Spleen (tissue), 11 donors: ENCODE measurements at regions not wholly inside any gene's neighbourhood (a gene's known extent, or its start where the extent isn't known, plus 50 kb on each side); places are given as distances from the start of the nearest gene placed in this dataset.

Experiments used
- DNase-seq: peaks from one replicate; pipeline ENCODE4 v3.0.0-alpha.2; 2020
- H3K27ac ChIP-seq, 8 donors: fragments of 200-600 bp; sonication (generic) in 7 of 8; 1 replicate in 4 of 8; 2 replicates in 4 of 8; pipeline versions ENCODE4 v1.5.0 to v1.8.0; 2016 to 2021; ENCODE audit warnings: inconsistent platforms in 4 of 8, mild to moderate bottlenecking in 4 of 8, moderate library complexity in 1 of 8
- H3K27me3 ChIP-seq, 7 donors: fragments of 200-600 bp; sonication (generic) in 6 of 7; replicated peaks in 1 of 7; 1 replicate in 4 of 7; 2 replicates in 3 of 7; pipeline versions ENCODE4 v1.5.0 to v1.8.0; 2016 to 2021; ENCODE audit warnings: inconsistent platforms in 3 of 7, mild to moderate bottlenecking in 1 of 7
- H3K36me3 ChIP-seq, 6 donors: fragments of 200-600 bp; sonication (generic) in 5 of 6; 1 replicate in 4 of 6; 2 replicates in 2 of 6; pipeline versions ENCODE4 v1.5.0 to v1.8.0; 2016 to 2021; ENCODE audit warnings: inconsistent platforms in 2 of 6
- H3K4me1 ChIP-seq, 6 donors: fragments of 200-600 bp; sonication (generic) in 5 of 6; 1 replicate in 3 of 6; 2 replicates in 3 of 6; pipeline versions ENCODE4 v1.5.0 to v1.8.0; 2016 to 2021; ENCODE audit warnings: inconsistent platforms in 3 of 6
- H3K4me3 ChIP-seq, 8 donors: fragments of 200-600 bp; sonication (generic) in 7 of 8; 1 replicate in 4 of 8; 2 replicates in 4 of 8; pipeline versions ENCODE4 v1.5.0 to v1.8.0; 2016 to 2021; ENCODE audit warnings: inconsistent platforms in 4 of 8, mild to moderate bottlenecking in 4 of 8, moderate library complexity in 2 of 8
- H3K9me3 ChIP-seq, 8 donors: fragments of 200-600 bp; sonication (generic) in 7 of 8; 1 replicate in 4 of 8; 2 replicates in 4 of 8; pipeline versions ENCODE4 v1.5.0 to v1.8.0; 2016 to 2021; ENCODE audit warnings: inconsistent platforms in 4 of 8
- POLR2A ChIP-seq, 3 donors: fragments of 450-650 bp; IDR thresholded peaks; one replicate each; pipeline ENCODE4 v1.5.1; 2017; ENCODE audit warnings: antibody characterized with exemption in 3 of 3, mild to moderate bottlenecking in 1 of 3
- POLR2AphosphoS5 ChIP-seq, 3 donors: sonication (generic); formaldehyde crosslinking; IDR thresholded peaks; one replicate each; pipeline ENCODE4 v1.5.1; 2017; ENCODE audit warnings: antibody characterized with exemption in 3 of 3
- WGBS, 5 donors: extraction: QIAGEN DNeasy Blood & Tissue Kit in 3 of 5; methylation state at CpG; one replicate each; pipeline versions ENCODE4 v1.1.5 to v1.1.7; 2013 to 2018; 5-methylcytosine and 5-hydroxymethylcytosine counted together
- intact Hi-C: fragments of 100-400 bp; cut with DNase I; formaldehyde crosslinking; loops from one replicate; pipeline ENCODE4 v1.15.0; 2023; ENCODE audit warnings: low total_unique reads
- TF ChIP-seq, protein P1 (sequence below), 11 experiments: fragments of 200-600 bp in 7 of 11; fragments of 450-650 bp in 4 of 11; sonication (generic) in 4 of 11; IDR thresholded peaks in 8 of 11; conservative IDR thresholded peaks in 3 of 11; 1 replicate in 7 of 11; 2 replicates in 4 of 11; pipeline versions ENCODE4 v1.4.0 to v1.8.0; 2016 to 2021; ENCODE audit warnings: antibody characterized with exemption in 11 of 11, inconsistent platforms in 4 of 11, mild to moderate bottlenecking in 1 of 11
- donor health status: healthy with polysubstance abuse.
- donor health status: DM: no; HTN: no; CAD: no; lungs with moderate emphysema.
- donor health status: DM: no; HTN: no; CAD: no.
- donor health status: Bipolar disorder and iron deficiency.
- donor health status: healthy.
- donor health status: DM: no; HTN: no; CAD: no.
- donor health status: DM: yes; HTN: yes; CAD: no.

DNA sequence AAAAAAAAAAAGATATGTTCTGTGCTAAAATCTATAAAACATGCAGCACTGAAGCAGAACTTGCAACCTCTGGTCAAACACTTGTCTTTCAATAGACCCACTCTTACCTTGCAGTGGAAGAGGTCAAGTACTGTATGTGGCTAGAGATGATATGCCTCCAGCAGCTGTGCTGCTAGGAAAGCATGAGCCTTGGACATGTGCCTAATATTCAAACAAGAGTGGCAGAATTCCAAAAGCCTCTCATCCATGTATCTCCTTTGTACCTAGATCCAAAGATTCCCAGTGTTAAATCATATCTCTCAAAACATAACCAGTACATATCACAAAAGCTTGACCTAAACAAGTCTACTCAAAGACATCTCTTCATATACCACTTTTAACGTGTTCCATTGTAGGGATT, 105.0 kb upstream of the CPNE8 start:
- Histone ChIP-seq H3K27me3 (no peaks in the 10 kb centered on the region), H3K4me1 (no peaks in the 10 kb centered on the region), H3K9me3 (no peaks in the 10 kb centered on the region), H3K27ac (no peak overlapping the region), H3K36me3 (no peaks in the 10 kb centered on the region), H3K4me3 (no peak overlapping the region)
- 58 to 81% (median 65%) methylated on average over 1 of the region's 1 CpG for WGBS, 5 donors
- intact Hi-C loops: no loop called here
- no peak for DNase-seq
- TF ChIP-seq POLR2AphosphoS5 (IDR thresholded peaks at IDR 0.05): no peak
- TF ChIP-seq POLR2A (IDR thresholded peaks at IDR 0.05): no peak

DNA sequence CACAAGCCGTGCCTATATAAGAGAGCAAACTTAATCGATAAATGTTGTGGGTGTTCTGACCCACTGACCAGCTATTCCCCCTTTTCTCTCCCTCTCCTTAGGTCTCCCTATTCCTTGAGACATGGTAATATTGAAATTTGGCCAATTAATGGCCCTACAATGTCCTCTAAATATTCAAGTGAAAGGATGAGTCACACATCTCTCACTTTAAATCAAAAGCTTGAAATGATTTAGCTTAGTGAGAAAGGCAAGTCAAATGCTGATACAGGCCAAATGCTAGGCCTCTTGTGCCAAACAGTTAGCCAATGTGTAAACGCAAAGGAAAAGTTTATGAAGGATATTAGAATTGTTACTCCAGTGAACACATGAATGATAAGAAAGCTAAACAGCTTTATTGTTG, 102.2 kb upstream of the CPNE8 start:
- WGBS, 5 donors: 55 to 94% (median 82%) methylated on average over 3 of the region's 3 CpGs
- H3K9me3 ChIP-seq: no peaks in the 10 kb centered on the region
- intact Hi-C loops: no loop called here

DNA sequence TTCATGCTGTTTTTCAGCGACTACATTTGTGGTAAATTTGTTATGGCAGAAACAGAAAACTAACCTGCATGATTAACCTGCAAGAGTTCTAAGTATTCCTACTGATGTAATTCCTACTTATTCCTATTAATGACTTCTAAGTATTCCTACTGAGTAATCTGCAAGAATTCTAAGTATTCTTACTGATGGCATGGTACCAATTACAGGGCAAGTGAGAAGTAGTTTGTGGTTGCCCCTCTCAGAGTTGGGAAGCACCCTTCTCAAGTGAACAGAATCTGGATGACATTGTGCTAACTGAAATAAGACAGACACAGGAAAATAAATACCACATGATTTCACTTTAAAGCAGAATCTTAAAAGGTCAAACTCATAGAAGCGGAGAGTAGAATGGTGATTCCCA, 100.9 kb upstream of the CPNE8 start:
- WGBS, 5 donors: 80 to 86% (median 85%) methylated on average over 2 of the region's 2 CpGs
- TF ChIP-seq, protein P1, sequence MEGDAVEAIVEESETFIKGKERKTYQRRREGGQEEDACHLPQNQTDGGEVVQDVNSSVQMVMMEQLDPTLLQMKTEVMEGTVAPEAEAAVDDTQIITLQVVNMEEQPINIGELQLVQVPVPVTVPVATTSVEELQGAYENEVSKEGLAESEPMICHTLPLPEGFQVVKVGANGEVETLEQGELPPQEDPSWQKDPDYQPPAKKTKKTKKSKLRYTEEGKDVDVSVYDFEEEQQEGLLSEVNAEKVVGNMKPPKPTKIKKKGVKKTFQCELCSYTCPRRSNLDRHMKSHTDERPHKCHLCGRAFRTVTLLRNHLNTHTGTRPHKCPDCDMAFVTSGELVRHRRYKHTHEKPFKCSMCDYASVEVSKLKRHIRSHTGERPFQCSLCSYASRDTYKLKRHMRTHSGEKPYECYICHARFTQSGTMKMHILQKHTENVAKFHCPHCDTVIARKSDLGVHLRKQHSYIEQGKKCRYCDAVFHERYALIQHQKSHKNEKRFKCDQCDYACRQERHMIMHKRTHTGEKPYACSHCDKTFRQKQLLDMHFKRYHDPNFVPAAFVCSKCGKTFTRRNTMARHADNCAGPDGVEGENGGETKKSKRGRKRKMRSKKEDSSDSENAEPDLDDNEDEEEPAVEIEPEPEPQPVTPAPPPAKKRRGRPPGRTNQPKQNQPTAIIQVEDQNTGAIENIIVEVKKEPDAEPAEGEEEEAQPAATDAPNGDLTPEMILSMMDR (IDR thresholded peaks at IDR 0.05 in 8 of 11, conservative IDR thresholded peaks at IDR 0.05 in 3 of 11): no peak
- TF ChIP-seq POLR2A (IDR thresholded peaks at IDR 0.05) (no peak), POLR2AphosphoS5 (IDR thresholded peaks at IDR 0.05) (no peak)
- Histone ChIP-seq H3K36me3 (no peaks in the 10 kb centered on the region), H3K9me3 (no peaks in the 10 kb centered on the region), H3K4me3 (no peak overlapping the region), H3K27me3 (no peaks in the 10 kb centered on the region), H3K27ac (no peak overlapping the region), H3K4me1 (no peaks in the 10 kb centered on the region)
- no peak for DNase-seq
- intact Hi-C loops: no loop called here

More for the DNA sequence above, 102.2 kb upstream of the CPNE8 start:
- no peaks in the 10 kb centered on the region for H3K27me3 ChIP-seq
- no peak for DNase-seq
- TF ChIP-seq POLR2A (IDR thresholded peaks at IDR 0.05): no peak
- TF ChIP-seq, protein P1 (IDR thresholded peaks at IDR 0.05 in 8 of 11, conservative IDR thresholded peaks at IDR 0.05 in 3 of 11): no peak
- TF ChIP-seq POLR2AphosphoS5 (IDR thresholded peaks at IDR 0.05): no peak
- H3K4me1 ChIP-seq: no peaks in the 10 kb centered on the region
- H3K36me3 ChIP-seq: no peaks in the 10 kb centered on the region
- H3K4me3 ChIP-seq: no peak overlapping the region
- no peak overlapping the region for H3K27ac ChIP-seq

DNA sequence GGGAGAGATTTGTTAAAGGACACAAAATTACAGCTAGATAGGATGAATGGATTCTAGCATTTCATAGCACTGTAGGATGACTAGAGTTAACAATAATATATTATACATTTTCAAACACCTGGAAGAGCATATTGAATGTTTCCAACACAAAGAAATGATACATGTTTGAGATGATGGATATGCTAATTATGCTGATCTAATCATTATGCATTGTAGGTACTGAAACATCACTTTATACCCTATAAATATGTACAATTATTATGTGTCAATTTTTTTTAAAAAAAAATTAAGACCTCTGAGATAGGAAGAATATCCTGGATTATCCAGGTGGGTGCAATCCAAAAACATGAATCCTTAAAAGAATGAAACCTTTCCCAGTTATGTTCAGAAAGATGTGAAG, 100.3 kb upstream of the CPNE8 start:
- H3K4me3 ChIP-seq: no peak overlapping the region
- intact Hi-C loops: no loop called here
- no peaks in the 10 kb centered on the region for H3K36me3 ChIP-seq

More for the DNA sequence above, 100.3 kb upstream of the CPNE8 start:
- Histone ChIP-seq H3K27me3 (no peaks in the 10 kb centered on the region), H3K27ac (no peak overlapping the region), H3K4me1 (no peaks in the 10 kb centered on the region), H3K9me3 (no peaks in the 10 kb centered on the region)
- no peak for DNase-seq
- TF ChIP-seq POLR2AphosphoS5 (IDR thresholded peaks at IDR 0.05) (no peak), POLR2A (IDR thresholded peaks at IDR 0.05) (no peak)
- TF ChIP-seq, protein P1 (IDR thresholded peaks at IDR 0.05 in 8 of 11, conservative IDR thresholded peaks at IDR 0.05 in 3 of 11): no peak
